LHCN-M2 (cell line): ENCODE measurements at regions not wholly inside any gene's neighbourhood (a gene's known extent, or its start where the extent isn't known, plus 50 kb on each side); places are given as distances from the start of the nearest gene placed in this dataset.
A peak's percentile ranks its signal among the peaks of the same experiment; 100 is the strongest.

ENCODE experiments used
- DNase-seq: peaks from one replicate; pipeline ENCODE4 v3.0.0-alpha.2; 2012; ENCODE audit warnings: low read depth

- no peak for DNase-seq
These were observed 86.5 kb upstream of the GPM6B start for GRCh38 chrX:13903405-13903804.

GRCh38 chrX:13902406-13902805 lies 85.5 kb upstream of the GPM6B start:
- DNase-seq: no peak

GRCh38 chrX:13901354-13901753 lies 84.5 kb upstream of the GPM6B start:
- DNase-seq: no peak

- no peak for DNase-seq
These were observed 83.5 kb upstream of the GPM6B start for GRCh38 chrX:13900351-13900750.

- peak; percentile 91 for DNase-seq
These were observed 82.7 kb upstream of the GPM6B start for GRCh38 chrX:13899607-13900006.

GRCh38 chrX:13898603-13899002 lies 81.7 kb upstream of the GPM6B start:
- no peak for DNase-seq

GRCh38 chrX:13898083-13898482 lies 81.2 kb upstream of the GPM6B start:
- peak; percentile 82 for DNase-seq

- no peak for DNase-seq
These were observed 80.7 kb upstream of the GPM6B start for GRCh38 chrX:13897566-13897965.

GRCh38 chrX:13894888-13895565 lies 78.1 kb upstream of the GPM6B start:
- no peak for DNase-seq

- no peak for DNase-seq
These were observed 76.9 kb upstream of the GPM6B start for GRCh38 chrX:13893826-13894225.

GRCh38 chrX:13892856-13893255 lies 76.0 kb upstream of the GPM6B start:
- no peak for DNase-seq

GRCh38 chrX:13891377-13892140 lies 74.7 kb upstream of the GPM6B start:
- DNase-seq: no peak

- DNase-seq: no peak
These were observed 73.9 kb upstream of the GPM6B start for GRCh38 chrX:13890806-13891205.

GRCh38 chrX:13888284-13888683 lies 71.4 kb upstream of the GPM6B start:
- no peak for DNase-seq

GRCh38 chrX:13885591-13885990 lies 68.7 kb upstream of the GPM6B start:
- DNase-seq: no peak

GRCh38 chrX:13876652-13877051 lies 59.8 kb upstream of the GPM6B start:
- peak; percentile 63 for DNase-seq

- no peak for DNase-seq
These were observed 58.7 kb upstream of the GPM6B start for GRCh38 chrX:13875572-13875971.

GRCh38 chrX:13868591-13868990 lies 51.7 kb upstream of the GPM6B start:
- no peak for DNase-seq
